Effector CD4-positive, alpha-beta T cell (primary cell): ENCODE measurements at regions not wholly inside any gene's neighbourhood (a gene's known extent, or its start where the extent isn't known, plus 50 kb on each side); places are given as distances from the start of the nearest gene placed in this dataset.

Experiments used
- DNase-seq: peaks from one replicate; pipeline ENCODE4 v3.0.0-alpha.2; 2020

- no peak for DNase-seq
These were observed 160.6 kb upstream of the RGMA start for GRCh38 chr15:93249623-93250022.

- DNase-seq, result no peak
These were observed 158.6 kb upstream of the RGMA start for GRCh38 chr15:93247466-93248121.

GRCh38 chr15:93246266-93247242, 157.5 kb upstream of the RGMA start:
- no peak for DNase-seq

GRCh38 chr15:93245661-93246042, 156.6 kb upstream of the RGMA start:
- DNase-seq, result no peak

GRCh38 chr15:93244696-93245660, 156.0 kb upstream of the RGMA start:
- no peak for DNase-seq

- no peak for DNase-seq
These were observed 154.6 kb upstream of the RGMA start for GRCh38 chr15:93243573-93243972.

- no peak for DNase-seq
These were observed 152.9 kb upstream of the RGMA start for GRCh38 chr15:93241696-93242585.

GRCh38 chr15:93239993-93240392, 151.0 kb upstream of the RGMA start:
- no peak for DNase-seq

- no peak for DNase-seq
These were observed 150.6 kb upstream of the RGMA start for GRCh38 chr15:93239591-93239990.

GRCh38 chr15:93238641-93239040, 149.6 kb upstream of the RGMA start:
- no peak for DNase-seq

- no peak for DNase-seq
These were observed 147.1 kb upstream of the RGMA start for GRCh38 chr15:93235926-93236780.

GRCh38 chr15:93235269-93235668, 146.3 kb upstream of the RGMA start:
- no peak for DNase-seq

- DNase-seq, result no peak
These were observed 144.7 kb upstream of the RGMA start for GRCh38 chr15:93233710-93234109.

- no peak for DNase-seq
These were observed 143.8 kb upstream of the RGMA start for GRCh38 chr15:93232845-93233244.

- DNase-seq, result no peak
These were observed 143.0 kb upstream of the RGMA start for GRCh38 chr15:93231994-93232393.

- no peak for DNase-seq
These were observed 142.4 kb upstream of the RGMA start for GRCh38 chr15:93231261-93231925.

GRCh38 chr15:93228546-93228945, 139.5 kb upstream of the RGMA start:
- DNase-seq, result no peak

- DNase-seq, result no peak
These were observed 134.8 kb upstream of the RGMA start for GRCh38 chr15:93223803-93224202.

- DNase-seq, result no peak
These were observed 132.7 kb upstream of the RGMA start for GRCh38 chr15:93221759-93222158.

GRCh38 chr15:93219859-93220420, 130.9 kb upstream of the RGMA start:
- no peak for DNase-seq
